ENCODE measurements at regions not wholly inside any gene's neighbourhood (a gene's known extent, or its start where the extent isn't known, plus 50 kb on each side); places are given as distances from the start of the nearest gene placed in this dataset.

- no peak for DNase-seq (ENCODE audit: low spot score)
Measured at GRCh38 chr13:31610270-31610998, 128.9 kb upstream of the RXFP2 start.

- no peak for DNase-seq (ENCODE audit: low spot score)
Measured at GRCh38 chr13:31611214-31611613, 128.1 kb upstream of the RXFP2 start.

GRCh38 chr13:31614073-31614472 is 125.3 kb upstream of the RXFP2 start:
- no peak for DNase-seq (ENCODE audit: low spot score)

GRCh38 chr13:31614704-31615103 is 124.6 kb upstream of the RXFP2 start:
- no peak for DNase-seq (ENCODE audit: low spot score)

GRCh38 chr13:31625115-31625514 is 114.2 kb upstream of the RXFP2 start:
- no peak for DNase-seq (ENCODE audit: low spot score)

GRCh38 chr13:31627097-31627845 is 112.1 kb upstream of the RXFP2 start:
- no peak for DNase-seq (ENCODE audit: low spot score)

GRCh38 chr13:31629085-31629780 is 110.1 kb upstream of the RXFP2 start:
- no peak for DNase-seq (ENCODE audit: low spot score)

GRCh38 chr13:31631071-31631470 is 108.3 kb upstream of the RXFP2 start:
- DNase-seq (ENCODE audit: low spot score), result no peak

- DNase-seq (ENCODE audit: low spot score), result no peak
Measured at GRCh38 chr13:31631746-31632145, 107.6 kb upstream of the RXFP2 start.

GRCh38 chr13:31638577-31638976 is 100.7 kb upstream of the RXFP2 start:
- no peak for DNase-seq (ENCODE audit: low spot score)

GRCh38 chr13:31639443-31640163 is 99.7 kb upstream of the RXFP2 start:
- DNase-seq (ENCODE audit: low spot score), result no peak

GRCh38 chr13:31649766-31650165 is 89.6 kb upstream of the RXFP2 start:
- DNase-seq (ENCODE audit: low spot score), result no peak

GRCh38 chr13:31653730-31654129 is 85.6 kb upstream of the RXFP2 start:
- DNase-seq (ENCODE audit: low spot score), result no peak

- DNase-seq (ENCODE audit: low spot score), result no peak
Measured at GRCh38 chr13:31663880-31664585, 75.3 kb upstream of the RXFP2 start.

- DNase-seq (ENCODE audit: low spot score), result no peak
Measured at GRCh38 chr13:31670831-31671617, 68.3 kb upstream of the RXFP2 start.

GRCh38 chr13:31674051-31674450 is 65.3 kb upstream of the RXFP2 start:
- DNase-seq (ENCODE audit: low spot score), result no peak

- DNase-seq (ENCODE audit: low spot score), result no peak
Measured at GRCh38 chr13:31675440-31675953, 63.8 kb upstream of the RXFP2 start.

GRCh38 chr13:31681133-31681532 is 58.2 kb upstream of the RXFP2 start:
- DNase-seq (ENCODE audit: low spot score), result no peak

GRCh38 chr13:31684466-31684865 is 54.9 kb upstream of the RXFP2 start:
- no peak for DNase-seq (ENCODE audit: low spot score)

GRCh38 chr13:31686670-31687425 is 52.5 kb upstream of the RXFP2 start:
- no peak for DNase-seq (ENCODE audit: low spot score)

Data from HuH-7 (cell line).